Adipocyte (in vitro differentiated cells): ENCODE measurements at regions not wholly inside any gene's neighbourhood (a gene's known extent, or its start where the extent isn't known, plus 50 kb on each side); places are given as distances from the start of the nearest gene placed in this dataset.
"Not testable (repeated sequence)": the region's sequence is repeated elsewhere in the genome, so short reads cannot be mapped to it uniquely, and the experiment has no call there.

ENCODE experiments used
- DNase-seq: peaks from one replicate; pipeline ENCODE4 v3.0.0-alpha.2; 2015; ENCODE audit warnings: low read depth
- H3K27me3 ChIP-seq: replicated peaks from 2 replicates; pipeline ENCODE4 v1.7.0; 2013; ENCODE audit warnings: mild to moderate bottlenecking, low read length, moderate library complexity; ENCODE audit not compliant: control insufficient read depth, insufficient read depth
- H3K36me3 ChIP-seq: 2 replicates; pipeline ENCODE4 v1.7.0; 2013; ENCODE audit warnings: low read length, mild to moderate bottlenecking, moderate library complexity; ENCODE audit not compliant: control insufficient read depth, insufficient read depth, severe bottlenecking
- H3K4me1 ChIP-seq: 2 replicates; pipeline ENCODE4 v1.7.0; 2013; ENCODE audit warnings: mild to moderate bottlenecking, low read length, moderate library complexity; ENCODE audit not compliant: control insufficient read depth, insufficient read depth
- H3K4me3 ChIP-seq: 2 replicates; pipeline ENCODE4 v1.7.0; 2013; ENCODE audit warnings: mild to moderate bottlenecking, low read length, moderate library complexity
- H3K9ac ChIP-seq: 2 replicates; pipeline ENCODE4 v1.7.0; 2013; ENCODE audit warnings: mild to moderate bottlenecking, low read length, moderate library complexity
- H3K9me3 ChIP-seq: 2 replicates; pipeline ENCODE4 v1.7.0; 2013; ENCODE audit warnings: mild to moderate bottlenecking, low read length, moderate library complexity; ENCODE audit not compliant: control insufficient read depth

- H3K9me3 ChIP-seq, result no peaks in the 10 kb centered on the region
- peaks cover 8% of the 10 kb centered on the region for H3K4me1 ChIP-seq
- peak overlapping the region; percentile 47 for H3K9ac ChIP-seq
- DNase-seq, result peak; percentile 83
- peak overlapping the region; percentile 64 for H3K4me3 ChIP-seq
- H3K36me3 ChIP-seq, result no peaks in the 10 kb centered on the region
- no peaks in the 10 kb centered on the region for H3K27me3 ChIP-seq
These were observed 115.7 kb upstream of the SLC1A4 start for GRCh38 chr2:64873472-64873924.

GRCh38 chr2:64874593-64874992 lies 114.6 kb upstream of the SLC1A4 start:
- Histone ChIP-seq H3K4me1 (peaks cover 8% of the 10 kb centered on the region), H3K9ac (no peak overlapping the region), H3K27me3 (no peaks in the 10 kb centered on the region), H3K36me3 (no peaks in the 10 kb centered on the region), H3K9me3 (no peaks in the 10 kb centered on the region), H3K4me3 (no peak overlapping the region)
- no peak for DNase-seq

GRCh38 chr2:64875368-64875767 lies 113.8 kb upstream of the SLC1A4 start:
- Histone ChIP-seq H3K4me1 (peaks cover 8% of the 10 kb centered on the region), H3K4me3 (no peak overlapping the region), H3K27me3 (no peaks in the 10 kb centered on the region), H3K9ac (no peak overlapping the region), H3K36me3 (no peaks in the 10 kb centered on the region), H3K9me3 (no peaks in the 10 kb centered on the region)
- DNase-seq, result no peak

- Histone ChIP-seq H3K36me3 (no peaks in the 10 kb centered on the region), H3K9ac (peak overlapping the region; percentile 26), H3K4me3 (no peak overlapping the region), H3K9me3 (no peaks in the 10 kb centered on the region), H3K27me3 (no peaks in the 10 kb centered on the region), H3K4me1 (peaks cover 8% of the 10 kb centered on the region)
- peak; percentile 77 for DNase-seq
These were observed 113.0 kb upstream of the SLC1A4 start for GRCh38 chr2:64876137-64876647.

- no peaks in the 10 kb centered on the region for H3K9me3 ChIP-seq
- no peaks in the 10 kb centered on the region for H3K27me3 ChIP-seq
- peaks cover 8% of the 10 kb centered on the region for H3K4me1 ChIP-seq
These were observed 109.5 kb upstream of the SLC1A4 start for GRCh38 chr2:64879745-64880144.

GRCh38 chr2:64880193-64880951 lies 108.8 kb upstream of the SLC1A4 start:
- no peak overlapping the region for H3K9ac ChIP-seq
- no peaks in the 10 kb centered on the region for H3K9me3 ChIP-seq
- DNase-seq, result no peak
- H3K4me3 ChIP-seq, result no peak overlapping the region
- H3K4me1 ChIP-seq, result peaks cover 8% of the 10 kb centered on the region
- no peaks in the 10 kb centered on the region for H3K27me3 ChIP-seq
- H3K36me3 ChIP-seq, result no peaks in the 10 kb centered on the region

More at GRCh38 chr2:64879745-64880144, 109.5 kb upstream of the SLC1A4 start:
- Histone ChIP-seq H3K36me3 (no peaks in the 10 kb centered on the region), H3K4me3 (no peak overlapping the region), H3K9ac (no peak overlapping the region)
- no peak for DNase-seq

GRCh38 chr2:64881037-64881492 lies 108.1 kb upstream of the SLC1A4 start:
- peaks cover 8% of the 10 kb centered on the region for H3K4me1 ChIP-seq
- no peak for DNase-seq
- no peak overlapping the region for H3K9ac ChIP-seq
- H3K27me3 ChIP-seq, result no peaks in the 10 kb centered on the region
- no peaks in the 10 kb centered on the region for H3K9me3 ChIP-seq
- H3K4me3 ChIP-seq, result no peak overlapping the region
- no peaks in the 10 kb centered on the region for H3K36me3 ChIP-seq

- Histone ChIP-seq H3K27me3 (peaks cover 9% of the 10 kb centered on the region), H3K36me3 (no peaks in the 10 kb centered on the region), H3K9ac (no peak overlapping the region), H3K4me1 (peaks cover 4% of the 10 kb centered on the region), H3K9me3 (peaks cover 6% of the 10 kb centered on the region), H3K4me3 (no peak overlapping the region)
- no peak for DNase-seq
These were observed 101.6 kb upstream of the SLC1A4 start for GRCh38 chr2:64887565-64887964.

- Histone ChIP-seq H3K9me3 (peaks cover 6% of the 10 kb centered on the region), H3K4me1 (peaks cover 4% of the 10 kb centered on the region), H3K4me3 (no peak overlapping the region), H3K27me3 (peaks cover 9% of the 10 kb centered on the region), H3K9ac (no peak overlapping the region), H3K36me3 (no peaks in the 10 kb centered on the region)
- DNase-seq, result peak; percentile 64
These were observed 100.4 kb upstream of the SLC1A4 start for GRCh38 chr2:64888591-64889309.

- H3K27me3 ChIP-seq, result peaks cover 9% of the 10 kb centered on the region
These were observed 99.4 kb upstream of the SLC1A4 start for GRCh38 chr2:64889803-64890202.

GRCh38 chr2:64896572-64896971 lies 92.6 kb upstream of the SLC1A4 start:
- not testable (repeated sequence) for H3K4me1 ChIP-seq, DNase-seq, H3K9ac ChIP-seq, H3K36me3 ChIP-seq, H3K4me3 ChIP-seq, H3K27me3 ChIP-seq, H3K9me3 ChIP-seq

More at GRCh38 chr2:64889803-64890202, 99.4 kb upstream of the SLC1A4 start:
- no peaks in the 10 kb centered on the region for H3K36me3 ChIP-seq
- DNase-seq, result no peak
- H3K4me1 ChIP-seq, result peaks cover 4% of the 10 kb centered on the region
- no peak overlapping the region for H3K4me3 ChIP-seq
- H3K9ac ChIP-seq, result no peak overlapping the region
- peaks cover 6% of the 10 kb centered on the region for H3K9me3 ChIP-seq
